ENCODE measurements at regions not wholly inside any gene's neighbourhood (a gene's known extent, or its start where the extent isn't known, plus 50 kb on each side); places are given as distances from the start of the nearest gene placed in this dataset.

- no peak for TF ChIP-seq POLR2AphosphoS5 (IDR thresholded peaks at IDR 0.05)
- TF ChIP-seq CTCF (IDR thresholded peaks at IDR 0.05), result no peak
- no peak for TF ChIP-seq EP300 (IDR thresholded peaks at IDR 0.05)
These were observed 647.2 kb upstream of the UBE2E2 start for GRCh38 chr3:22555753-22556435.

Measured in gastroesophageal sphincter (tissue), 3 donors.